22Rv1 (cell line): ENCODE measurements at regions not wholly inside any gene's neighbourhood (a gene's known extent, or its start where the extent isn't known, plus 50 kb on each side); places are given as distances from the start of the nearest gene placed in this dataset.

Experiments
- ZFX ChIP-seq: fragments of 450-650 bp; IDR thresholded peaks from 2 replicates; pipeline ENCODE4 v1.6.1; 2017; ENCODE audit warnings: antibody characterized with exemption, borderline replicate concordance
- TF ChIP-seq, protein P1 (sequence below): fragments of 450-650 bp; IDR thresholded peaks from 2 replicates; pipeline ENCODE4 v1.5.1; 2017; ENCODE audit warnings: mild to moderate bottlenecking

DNA sequence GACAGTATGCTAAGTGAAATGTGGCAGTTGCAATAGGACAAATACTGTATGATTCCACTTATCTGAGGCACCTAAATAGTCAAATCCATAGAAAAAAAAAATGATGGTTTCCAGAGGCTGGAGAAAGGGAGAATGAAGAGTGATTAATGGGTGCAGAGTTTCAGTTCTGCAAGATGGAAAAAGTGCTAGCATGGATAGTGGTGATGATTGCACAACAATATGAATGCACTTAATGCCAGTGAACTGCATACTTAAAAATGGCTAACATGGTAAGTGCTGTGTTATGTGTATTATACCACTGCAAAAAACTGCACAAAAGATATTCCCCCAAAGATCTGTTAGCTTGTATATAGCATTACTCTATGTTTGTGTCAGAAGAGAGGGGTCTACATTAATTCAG is 185.4 kb downstream of the INHBB start:
- TF ChIP-seq, protein P1, sequence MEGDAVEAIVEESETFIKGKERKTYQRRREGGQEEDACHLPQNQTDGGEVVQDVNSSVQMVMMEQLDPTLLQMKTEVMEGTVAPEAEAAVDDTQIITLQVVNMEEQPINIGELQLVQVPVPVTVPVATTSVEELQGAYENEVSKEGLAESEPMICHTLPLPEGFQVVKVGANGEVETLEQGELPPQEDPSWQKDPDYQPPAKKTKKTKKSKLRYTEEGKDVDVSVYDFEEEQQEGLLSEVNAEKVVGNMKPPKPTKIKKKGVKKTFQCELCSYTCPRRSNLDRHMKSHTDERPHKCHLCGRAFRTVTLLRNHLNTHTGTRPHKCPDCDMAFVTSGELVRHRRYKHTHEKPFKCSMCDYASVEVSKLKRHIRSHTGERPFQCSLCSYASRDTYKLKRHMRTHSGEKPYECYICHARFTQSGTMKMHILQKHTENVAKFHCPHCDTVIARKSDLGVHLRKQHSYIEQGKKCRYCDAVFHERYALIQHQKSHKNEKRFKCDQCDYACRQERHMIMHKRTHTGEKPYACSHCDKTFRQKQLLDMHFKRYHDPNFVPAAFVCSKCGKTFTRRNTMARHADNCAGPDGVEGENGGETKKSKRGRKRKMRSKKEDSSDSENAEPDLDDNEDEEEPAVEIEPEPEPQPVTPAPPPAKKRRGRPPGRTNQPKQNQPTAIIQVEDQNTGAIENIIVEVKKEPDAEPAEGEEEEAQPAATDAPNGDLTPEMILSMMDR, result no peak
- TF ChIP-seq ZFX, result no peak
